ENCODE measurements at regions not wholly inside any gene's neighbourhood (a gene's known extent, or its start where the extent isn't known, plus 50 kb on each side); places are given as distances from the start of the nearest gene placed in this dataset.
A peak's percentile ranks its signal among the peaks of the same experiment; 100 is the strongest.

DNA sequence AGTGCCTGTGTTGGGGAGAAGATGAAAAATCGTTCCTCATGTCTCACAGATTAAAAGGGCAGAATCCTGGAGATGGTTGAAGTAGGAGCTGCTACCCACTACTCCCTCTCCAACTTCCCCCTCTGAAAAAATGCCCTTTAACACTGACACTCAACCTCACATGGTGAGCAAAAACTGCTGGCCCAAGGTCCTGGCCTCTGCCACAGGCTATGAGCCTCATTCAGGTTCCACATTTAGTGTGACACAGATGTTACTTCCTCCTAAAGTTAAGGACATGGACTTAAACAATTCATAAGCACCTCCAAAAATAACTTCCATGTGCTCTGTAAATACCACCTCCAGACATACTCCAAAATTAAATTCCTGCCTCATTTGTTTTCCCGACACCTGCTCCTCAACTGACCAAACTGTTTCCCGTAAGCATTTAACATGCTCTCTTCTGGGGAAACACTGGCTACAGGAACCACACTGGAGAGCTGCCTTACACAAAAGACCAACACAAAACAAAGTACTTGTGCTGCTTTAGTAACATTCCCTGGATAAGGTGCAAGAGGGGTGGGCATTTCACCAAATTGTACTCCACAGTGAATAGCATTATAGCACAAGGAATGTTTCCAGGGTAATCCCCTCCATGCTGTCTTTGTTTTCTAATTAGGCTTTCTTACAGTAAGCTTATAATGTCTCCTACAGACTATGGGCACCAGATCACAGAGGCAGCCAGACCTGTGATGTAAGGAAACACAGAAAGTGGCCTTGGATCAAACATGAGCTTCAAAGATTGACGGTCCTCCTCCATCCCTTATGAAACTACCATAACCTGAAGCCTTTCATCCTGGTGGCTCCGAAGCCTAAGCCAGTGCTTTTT is 57.0 kb downstream of the PHLDA1 start:
- H3K9me2 ChIP-seq (ENCODE audit: insufficient read depth) = peaks cover 5% of the 10 kb centered on the region; the same call in 1 of the 2 replicates
- in situ Hi-C loops (cut with MboI) = no loop called here

DNA sequence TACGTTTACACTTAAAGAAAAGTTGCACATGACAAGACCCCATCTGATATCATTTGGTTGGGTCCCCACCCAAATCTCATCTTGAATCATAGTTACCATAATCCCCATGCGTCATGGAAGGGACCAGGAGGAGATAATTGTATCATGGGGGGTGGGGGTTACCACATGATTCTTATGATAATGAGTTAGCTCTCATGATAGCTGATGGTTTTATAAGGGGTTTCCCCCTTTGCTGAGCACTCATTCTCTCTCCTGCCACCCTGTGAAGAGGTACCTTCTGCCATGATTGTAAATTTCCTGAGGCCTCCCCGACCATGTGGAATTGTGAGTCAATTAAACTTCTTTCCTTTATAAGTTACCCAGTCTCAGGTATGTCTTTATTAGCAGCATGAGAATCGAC is 60.3 kb downstream of the PHLDA1 start:
- no peaks in the 10 kb centered on the region for H3K36me3 ChIP-seq (ENCODE audit: low read depth)
- no peak for DNase-seq
- 94% methylated on average over 4 of the region's 4 CpGs for WGBS, 2 experiments (ENCODE audit: low coverage in 1 of 2, low lambda C conversion rate in 2 of 2, missing lambda C conversion rate in 2 of 2)

More for the DNA sequence above, 57.0 kb downstream of the PHLDA1 start:
- Histone ChIP-seq H3K36me3 (ENCODE audit: low read depth) (no peaks in the 10 kb centered on the region), H4K20me1 (ENCODE audit: insufficient read depth) (no peaks in the 10 kb centered on the region), H3K27ac (no peak overlapping the region), H3K4me3 (no peak overlapping the region), H2AFZ (no peak overlapping the region), H3K27me3 (replicated peaks; ENCODE audit: insufficient read depth) (no peaks in the 10 kb centered on the region), H3F3A (ENCODE audit: insufficient read depth) (peaks cover 27% of the 10 kb centered on the region), H3K9me3 (ENCODE audit: low read depth) (no peaks in the 10 kb centered on the region), H3K79me2 (ENCODE audit: insufficient read depth) (no peaks in the 10 kb centered on the region), H3K4me1 (ENCODE audit: insufficient read depth) (peaks cover 36% of the 10 kb centered on the region), H3K4me2 (ENCODE audit: unreplicated experiment) (no peak overlapping the region), H3K9ac (no peak overlapping the region)
- TF ChIP-seq EZH2phosphoT487 (IDR thresholded peaks at IDR 0.05; ENCODE audit: insufficient read depth, low read depth) = no peak
- no peak for TF ChIP-seq EZH2 (IDR thresholded peaks at IDR 0.05; ENCODE audit: insufficient read depth, poor library complexity, severe bottlenecking)
- 96 to 98% methylated on average over 5 of the region's 5 CpGs for WGBS, 2 experiments (ENCODE audit: low coverage in 1 of 2, low lambda C conversion rate in 2 of 2, missing lambda C conversion rate in 2 of 2)
- no peak for DNase-seq

DNA sequence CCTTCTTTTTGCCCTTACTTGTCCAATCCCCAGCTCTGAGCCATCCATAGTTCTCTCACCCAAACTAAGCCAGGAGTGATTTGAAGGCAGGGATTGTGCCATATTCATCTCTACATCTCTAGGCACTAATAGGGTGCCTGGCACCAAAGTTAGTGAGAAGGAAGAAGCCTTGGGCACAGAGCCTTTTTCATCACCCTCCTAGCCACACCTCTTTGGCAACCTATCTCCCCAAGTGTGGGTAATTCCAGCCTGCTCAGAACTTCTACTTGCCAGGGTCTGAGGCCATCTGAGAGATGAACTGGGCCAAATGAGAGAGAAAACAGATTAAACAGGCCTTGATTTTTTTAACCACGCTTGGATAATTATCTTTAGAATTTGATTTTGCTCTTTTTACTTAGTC is 61.3 kb downstream of the PHLDA1 start:
- no peaks in the 10 kb centered on the region for H3K9me3 ChIP-seq (ENCODE audit: low read depth)
- DNase-seq = no peak
- in situ Hi-C loops (cut with MboI) = no loop called here
- peak overlapping the region; percentile 33 for H3K27ac ChIP-seq
- peak overlapping the region; percentile 61; the same call in 1 of the 2 replicates for H2AFZ ChIP-seq
- no peaks in the 10 kb centered on the region for H3K79me2 ChIP-seq (ENCODE audit: insufficient read depth)
- H3K9ac ChIP-seq = peak overlapping the region; percentile 10; the same call in 1 of the 2 replicates
- H3K27me3 ChIP-seq (replicated peaks; ENCODE audit: insufficient read depth) = no peaks in the 10 kb centered on the region
- TF ChIP-seq EZH2phosphoT487 (IDR thresholded peaks at IDR 0.05; ENCODE audit: insufficient read depth, low read depth) = no peak
- TF ChIP-seq EZH2 (IDR thresholded peaks at IDR 0.05; ENCODE audit: insufficient read depth, poor library complexity, severe bottlenecking) = no peak
- no peaks in the 10 kb centered on the region for H3K36me3 ChIP-seq (ENCODE audit: low read depth)
- no peak overlapping the region for H3K4me3 ChIP-seq
- WGBS, 2 experiments (ENCODE audit: low coverage in 1 of 2, low lambda C conversion rate in 2 of 2, missing lambda C conversion rate in 2 of 2) = 67 to 83% methylated on average over 1 of the region's 1 CpG
- peaks cover 5% of the 10 kb centered on the region; the same call in 1 of the 2 replicates for H3K9me2 ChIP-seq (ENCODE audit: insufficient read depth)
- no peaks in the 10 kb centered on the region for H4K20me1 ChIP-seq (ENCODE audit: insufficient read depth)
- H3F3A ChIP-seq (ENCODE audit: insufficient read depth) = no peaks in the 10 kb centered on the region
- no peak overlapping the region for H3K4me2 ChIP-seq (ENCODE audit: unreplicated experiment)
- H3K4me1 ChIP-seq (ENCODE audit: insufficient read depth) = peaks cover 16% of the 10 kb centered on the region

More for the DNA sequence above, 60.3 kb downstream of the PHLDA1 start:
- no peak overlapping the region for H2AFZ ChIP-seq
- in situ Hi-C loops (cut with MboI) = no loop called here
- H3K9me2 ChIP-seq (ENCODE audit: insufficient read depth) = peaks cover 5% of the 10 kb centered on the region; the same call in 1 of the 2 replicates
- no peak overlapping the region for H3K27ac ChIP-seq
- no peaks in the 10 kb centered on the region for H3F3A ChIP-seq (ENCODE audit: insufficient read depth)
- H4K20me1 ChIP-seq (ENCODE audit: insufficient read depth) = no peaks in the 10 kb centered on the region
- H3K79me2 ChIP-seq (ENCODE audit: insufficient read depth) = no peaks in the 10 kb centered on the region
- no peaks in the 10 kb centered on the region for H3K27me3 ChIP-seq (replicated peaks; ENCODE audit: insufficient read depth)
- H3K4me1 ChIP-seq (ENCODE audit: insufficient read depth) = peaks cover 16% of the 10 kb centered on the region
- H3K4me2 ChIP-seq (ENCODE audit: unreplicated experiment) = no peak overlapping the region
- no peak overlapping the region for H3K9ac ChIP-seq
- H3K9me3 ChIP-seq (ENCODE audit: low read depth) = no peaks in the 10 kb centered on the region
- TF ChIP-seq EZH2phosphoT487 (IDR thresholded peaks at IDR 0.05; ENCODE audit: insufficient read depth, low read depth) (no peak), EZH2 (IDR thresholded peaks at IDR 0.05; ENCODE audit: insufficient read depth, poor library complexity, severe bottlenecking) (no peak)
- no peak overlapping the region for H3K4me3 ChIP-seq

DNA sequence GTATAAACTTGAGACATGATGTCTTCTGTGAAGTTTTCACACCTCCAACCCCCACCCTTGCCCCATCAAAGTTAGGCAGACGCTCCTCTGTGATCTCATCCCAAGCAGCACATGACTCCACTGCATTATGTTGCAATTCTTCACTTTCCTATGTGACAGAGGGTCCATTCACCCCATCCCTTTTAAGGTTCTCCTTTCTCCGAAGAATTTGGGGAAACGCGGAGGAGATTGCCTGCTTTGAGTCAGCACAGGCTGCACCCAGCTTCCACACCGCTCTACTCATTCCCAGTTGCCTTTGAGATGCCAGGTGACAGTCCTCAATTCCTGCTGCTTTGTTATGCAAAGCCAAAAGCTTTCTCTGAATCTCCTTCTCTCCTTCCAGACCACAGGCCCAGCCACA is 61.8 kb downstream of the PHLDA1 start:
- peak overlapping the region; percentile 33 for H3K27ac ChIP-seq
- no peaks in the 10 kb centered on the region for H3F3A ChIP-seq (ENCODE audit: insufficient read depth)
- H4K20me1 ChIP-seq (ENCODE audit: insufficient read depth) = no peaks in the 10 kb centered on the region
- no peak overlapping the region for H3K4me3 ChIP-seq
- WGBS, 2 experiments (ENCODE audit: low coverage in 1 of 2, low lambda C conversion rate in 2 of 2, missing lambda C conversion rate in 2 of 2) = 55 to 58% methylated on average over 5 of the region's 5 CpGs
- H3K9ac ChIP-seq = peak overlapping the region; percentile 10; the same call in 1 of the 2 replicates
- H3K9me3 ChIP-seq (ENCODE audit: low read depth) = no peaks in the 10 kb centered on the region
- H2AFZ ChIP-seq = peak overlapping the region; percentile 61
- TF ChIP-seq EZH2phosphoT487 (IDR thresholded peaks at IDR 0.05; ENCODE audit: insufficient read depth, low read depth) = no peak
- TF ChIP-seq EZH2 (IDR thresholded peaks at IDR 0.05; ENCODE audit: insufficient read depth, poor library complexity, severe bottlenecking) = no peak
- H3K4me1 ChIP-seq (ENCODE audit: insufficient read depth) = peaks cover 16% of the 10 kb centered on the region
- no peaks in the 10 kb centered on the region for H3K79me2 ChIP-seq (ENCODE audit: insufficient read depth)
- no peaks in the 10 kb centered on the region for H3K27me3 ChIP-seq (replicated peaks; ENCODE audit: insufficient read depth)
- DNase-seq = peak; percentile 67
- no peaks in the 10 kb centered on the region for H3K36me3 ChIP-seq (ENCODE audit: low read depth)
- no peak overlapping the region for H3K4me2 ChIP-seq (ENCODE audit: unreplicated experiment)
- in situ Hi-C loops (cut with MboI) = no loop called here
- H3K9me2 ChIP-seq (ENCODE audit: insufficient read depth) = peaks cover 5% of the 10 kb centered on the region; the same call in 1 of the 2 replicates
